HG02571 (cell line): ENCODE measurements at regions not wholly inside any gene's neighbourhood (a gene's known extent, or its start where the extent isn't known, plus 50 kb on each side); places are given as distances from the start of the nearest gene placed in this dataset.

Experiments used
- ATAC-seq: cut with Tn5 transposase; IDR thresholded peaks from one replicate; pipeline ENCODE4 v1.9.1; 2021; ENCODE audit warnings: mild to moderate bottlenecking, moderate library complexity; ENCODE audit not compliant: unreplicated experiment

DNA sequence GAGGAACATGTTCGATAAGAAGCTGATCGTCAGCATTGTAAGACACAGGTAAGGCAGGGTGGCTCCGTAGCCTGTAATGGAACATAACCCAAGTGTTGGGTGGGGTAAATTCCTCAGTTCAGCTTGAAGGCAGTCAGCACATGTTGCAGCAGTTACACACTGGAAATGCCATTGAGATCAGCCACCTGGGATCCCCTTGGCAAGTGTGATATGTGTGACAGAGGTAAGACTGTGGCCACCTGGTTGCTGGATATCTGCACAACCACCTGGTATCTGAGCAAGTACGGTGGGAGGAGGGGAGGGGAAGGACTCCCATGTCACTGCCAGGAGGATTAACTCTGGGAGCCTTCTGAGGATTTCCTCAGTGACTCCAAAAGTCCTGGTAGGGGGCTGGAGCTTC is 158.0 kb upstream of the CAND1 start:
- ATAC-seq = no peak

- ATAC-seq = no peak
Measured at GRCh38 chr12:67112586-67112985, 156.6 kb upstream of the CAND1 start.

GRCh38 chr12:67116134-67116533 is 153.0 kb upstream of the CAND1 start:
- ATAC-seq = no peak

GRCh38 chr12:67122584-67122983 is 146.6 kb upstream of the CAND1 start:
- ATAC-seq = no peak

- no peak for ATAC-seq
Measured at GRCh38 chr12:67137256-67137655, 131.9 kb upstream of the CAND1 start.

- ATAC-seq = no peak
Measured at GRCh38 chr12:67141296-67142018, 127.7 kb upstream of the CAND1 start.

DNA sequence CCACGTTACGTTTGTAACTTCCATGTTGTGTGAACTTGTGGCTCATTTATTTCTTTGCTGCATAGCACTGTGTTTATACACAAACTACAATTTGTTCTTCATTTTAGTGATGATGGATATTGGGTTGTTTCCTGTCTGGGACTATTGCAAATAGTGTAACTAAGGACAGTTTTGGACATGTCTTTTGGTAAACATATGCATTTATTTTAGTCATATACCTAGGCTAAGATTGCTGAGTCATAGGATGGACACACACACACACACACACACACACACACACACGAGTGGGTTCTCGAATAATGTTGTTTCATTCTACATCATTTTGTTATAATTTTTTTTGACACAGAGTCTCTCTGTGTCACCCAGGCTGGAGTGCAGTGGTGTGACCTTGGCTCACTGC is 123.5 kb upstream of the CAND1 start:
- ATAC-seq = no peak

DNA sequence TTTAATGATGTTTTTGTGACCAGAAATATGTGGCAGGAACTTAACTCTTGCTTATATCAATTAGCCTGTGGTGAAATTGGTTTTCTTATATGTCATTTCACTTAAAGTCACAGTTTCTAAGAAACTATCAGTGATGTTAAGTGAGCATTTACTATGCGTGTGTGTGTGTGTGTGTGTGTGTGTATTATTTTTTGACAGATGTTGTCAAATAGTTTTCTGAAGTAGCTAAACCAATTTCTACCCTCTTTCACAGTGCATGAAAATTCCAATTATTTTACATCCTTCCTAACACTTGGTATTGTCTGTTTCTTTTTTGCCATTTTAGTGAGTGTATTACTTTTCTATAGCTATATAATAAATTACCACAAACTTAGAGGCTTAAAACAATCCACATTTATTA is 122.1 kb upstream of the CAND1 start:
- no peak for ATAC-seq

DNA sequence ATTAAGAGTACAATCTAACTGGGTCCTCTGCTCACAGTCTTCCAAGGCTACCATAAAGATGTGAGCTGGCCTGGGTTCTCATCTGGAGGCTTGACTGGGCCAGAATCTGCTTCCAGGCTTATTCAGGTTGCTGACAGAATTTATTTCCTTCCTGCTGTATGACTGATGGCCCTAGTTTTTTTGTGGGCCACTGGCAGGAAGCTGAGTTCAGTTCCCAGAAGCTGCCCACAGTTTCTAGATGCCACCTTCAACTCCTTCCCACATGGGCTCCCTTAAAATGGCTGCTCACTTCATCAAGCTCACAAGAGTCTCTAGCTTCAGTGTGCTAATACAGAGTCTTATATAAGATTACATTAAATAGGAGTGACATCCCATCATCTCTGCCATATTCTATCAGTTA is 121.7 kb upstream of the CAND1 start:
- ATAC-seq = no peak

- no peak for ATAC-seq
Measured at GRCh38 chr12:67148265-67148664, 120.9 kb upstream of the CAND1 start.

DNA sequence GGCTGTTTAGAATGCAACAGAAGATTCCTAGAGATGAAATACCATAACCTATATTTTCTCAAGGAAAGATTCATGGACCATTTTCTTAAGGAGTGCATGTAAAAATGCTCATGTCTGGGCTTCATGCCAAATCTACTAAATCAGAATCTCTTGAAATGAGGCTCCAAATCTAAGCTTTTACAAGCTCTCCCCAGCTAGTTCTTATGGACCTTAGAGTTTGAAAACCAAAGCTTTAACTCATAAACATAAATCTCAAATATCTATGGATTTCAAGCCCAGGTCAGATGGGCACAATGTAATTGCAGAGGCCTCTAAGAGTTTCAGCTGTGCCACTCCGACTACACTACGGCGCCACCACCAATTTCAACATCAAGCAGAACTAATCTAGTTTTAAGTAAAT is 117.3 kb upstream of the CAND1 start:
- ATAC-seq = no peak

DNA sequence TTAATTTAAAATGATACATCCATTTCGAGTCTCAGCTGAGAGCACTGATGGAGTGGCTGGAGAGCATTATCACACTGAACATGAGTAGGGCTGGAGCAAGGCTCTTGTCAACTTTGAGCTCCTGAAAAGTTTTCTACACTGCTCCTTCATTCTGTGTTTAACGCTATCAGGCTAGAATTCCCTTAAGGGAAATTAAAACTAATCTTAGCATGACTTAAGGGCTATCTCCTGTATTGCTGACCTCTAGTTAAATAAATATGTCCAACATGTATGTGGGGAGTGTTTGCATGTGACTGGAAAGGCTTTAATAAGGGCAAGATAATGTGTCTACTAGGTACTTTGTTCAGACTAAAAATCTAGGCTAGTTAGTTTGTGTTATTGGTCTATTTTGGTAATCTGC is 116.7 kb upstream of the CAND1 start:
- ATAC-seq = no peak

- no peak for ATAC-seq
Measured at GRCh38 chr12:67154901-67155300, 114.3 kb upstream of the CAND1 start.

GRCh38 chr12:67155863-67156262 is 113.3 kb upstream of the CAND1 start:
- ATAC-seq = no peak

DNA sequence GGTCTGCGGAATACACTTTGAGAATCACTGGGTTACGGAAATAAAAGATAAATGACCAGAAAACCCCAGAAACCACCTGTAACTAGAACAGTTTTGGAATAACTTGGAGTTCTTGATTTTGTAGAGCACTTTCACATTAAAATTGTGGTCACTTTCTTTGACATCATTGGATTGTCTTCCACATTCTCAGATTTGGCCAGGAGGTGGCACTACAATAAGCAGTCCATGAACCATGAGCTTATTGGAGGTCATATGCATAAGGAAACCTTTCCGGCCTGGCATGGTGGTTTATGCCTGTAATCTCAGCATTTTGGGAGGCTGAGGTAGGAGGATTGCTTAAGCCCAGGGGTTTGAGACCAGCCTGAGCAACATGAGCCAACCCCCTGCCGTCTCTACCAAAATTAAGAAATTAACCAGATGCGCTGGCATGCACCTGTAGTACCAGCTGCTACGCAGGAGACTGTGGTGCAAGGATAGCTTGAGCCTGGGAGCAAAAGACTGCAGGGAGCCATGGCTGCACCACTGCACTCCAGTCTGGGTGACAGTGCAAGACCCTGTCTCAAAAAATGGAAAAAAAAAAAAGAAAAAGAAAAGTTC is 107.7 kb upstream of the CAND1 start:
- ATAC-seq = no peak

- no peak for ATAC-seq
Measured at GRCh38 chr12:67173258-67173657, 95.9 kb upstream of the CAND1 start.

GRCh38 chr12:67182551-67182950 is 86.6 kb upstream of the CAND1 start:
- ATAC-seq = no peak

DNA sequence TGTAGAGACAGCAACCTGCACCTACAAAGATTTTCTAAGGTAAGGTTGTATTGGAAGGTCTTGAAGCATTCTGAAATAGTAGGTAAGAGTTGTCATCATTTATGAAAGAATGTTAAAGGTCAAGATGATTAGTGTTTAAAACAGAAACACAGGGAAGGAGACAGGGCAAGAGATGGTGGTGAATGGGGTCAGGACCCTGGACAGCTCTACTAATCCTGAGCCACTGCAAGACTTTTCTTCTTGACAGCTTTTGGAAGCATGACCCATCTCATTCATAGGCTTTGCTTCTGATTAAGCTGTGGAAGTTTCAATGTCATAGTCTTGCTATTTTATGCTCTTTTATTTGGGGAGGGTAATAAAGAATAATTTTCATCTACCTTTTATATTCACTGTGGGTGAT is 75.5 kb upstream of the CAND1 start:
- no peak for ATAC-seq

- no peak for ATAC-seq
Measured at GRCh38 chr12:67200386-67200785, 68.8 kb upstream of the CAND1 start.

DNA sequence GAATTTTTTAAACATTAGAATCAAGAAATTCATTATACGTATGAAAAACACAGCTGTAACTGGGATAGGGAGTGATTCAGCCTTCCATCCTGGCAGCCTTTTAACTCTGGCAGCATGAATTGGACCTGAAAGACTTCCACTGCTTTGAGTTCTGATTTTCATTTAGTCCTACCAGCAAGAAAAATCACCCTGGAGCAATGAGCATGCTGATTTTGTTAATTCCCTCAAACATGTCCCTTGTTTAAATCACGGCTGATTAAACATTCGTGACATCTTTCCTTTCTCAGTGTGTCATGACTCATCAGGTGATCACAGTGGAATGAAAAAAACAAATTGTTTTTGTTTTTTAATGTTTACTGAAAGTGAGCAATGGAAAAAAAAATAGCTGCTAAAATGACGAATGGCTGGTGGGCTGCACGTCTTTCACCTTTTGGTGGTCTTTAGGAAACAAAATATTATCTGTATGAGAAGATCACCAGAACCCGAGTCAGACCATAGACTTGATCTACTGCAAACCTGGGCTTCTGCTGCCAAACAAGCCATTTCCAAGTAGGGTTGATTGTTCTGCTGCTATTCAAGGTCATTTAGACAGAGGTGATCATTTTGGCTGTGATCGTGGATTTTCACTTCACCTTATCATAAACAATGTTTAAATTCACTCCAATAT is 67.0 kb upstream of the CAND1 start:
- no peak for ATAC-seq

DNA sequence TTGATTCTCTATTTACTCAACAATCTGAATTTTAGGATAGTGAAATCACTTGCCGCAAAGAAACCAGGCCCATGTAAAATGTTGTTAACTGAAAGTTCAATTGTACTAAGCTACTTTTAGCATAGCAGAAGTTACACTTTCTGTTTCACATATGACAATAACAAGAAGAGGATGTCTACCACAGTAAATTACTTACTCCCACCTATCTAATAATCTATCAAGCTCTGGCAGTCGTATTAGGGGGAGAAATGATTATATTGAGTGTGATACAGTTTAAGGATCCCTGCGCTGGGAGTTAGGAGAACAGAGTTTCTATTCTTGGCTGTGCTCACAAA is 66.5 kb upstream of the CAND1 start:
- peak; percentile 91 for ATAC-seq

GRCh38 chr12:67208281-67209067 is 60.7 kb upstream of the CAND1 start:
- no peak for ATAC-seq
